Neural progenitor cell (in vitro differentiated cells): ENCODE measurements at regions not wholly inside any gene's neighbourhood (a gene's known extent, or its start where the extent isn't known, plus 50 kb on each side); places are given as distances from the start of the nearest gene placed in this dataset.

Experiments
- DNase-seq: peaks from one replicate; pipeline ENCODE4 v3.0.0-alpha.2; 2016; ENCODE audit warnings: low spot score
- H2AFZ ChIP-seq: fragments of 200-600 bp; sonication (generic); replicated peaks from 2 replicates; pipeline ENCODE4 v1.6.1; 2016; ENCODE audit warnings: antibody characterized with exemption
- H3F3A ChIP-seq: fragments of 200-600 bp; sonication (generic); 2 replicates; pipeline ENCODE4 v1.6.1; 2016; ENCODE audit warnings: antibody characterized with exemption, low read depth
- H3K27ac ChIP-seq: fragments of 200-600 bp; sonication (generic); 2 replicates; pipeline ENCODE4 v1.5.1; 2016; ENCODE audit warnings: mild to moderate bottlenecking
- H3K27me3 ChIP-seq: fragments of 200-600 bp; sonication (generic); 2 replicates; pipeline ENCODE4 v1.6.1; 2016; ENCODE audit warnings: mild to moderate bottlenecking, moderate library complexity
- H3K36me3 ChIP-seq: fragments of 200-600 bp; sonication (generic); 2 replicates; pipeline ENCODE4 v1.5.1; 2016
- H3K4me1 ChIP-seq: fragments of 200-600 bp; sonication (generic); 2 replicates; pipeline ENCODE4 v1.6.1; 2016; ENCODE audit warnings: mixed run types
- H3K4me2 ChIP-seq: fragments of 200-600 bp; sonication (generic); 2 replicates; pipeline ENCODE4 v1.6.1; 2016
- H3K4me3 ChIP-seq: fragments of 200-600 bp; sonication (generic); 2 replicates; pipeline ENCODE4 v1.5.1; 2016
- H3K79me2 ChIP-seq: fragments of 200-600 bp; sonication (generic); 2 replicates; pipeline ENCODE4 v1.6.1; 2016; ENCODE audit warnings: low read depth
- H3K9ac ChIP-seq: fragments of 200-600 bp; sonication (generic); 2 replicates; pipeline ENCODE4 v1.6.1; 2016
- H3K9me3 ChIP-seq: fragments of 200-600 bp; sonication (generic); 2 replicates; pipeline ENCODE4 v1.5.1; 2016; ENCODE audit warnings: low read depth
- H4K20me1 ChIP-seq: fragments of 200-600 bp; sonication (generic); 2 replicates; pipeline ENCODE4 v1.6.1; 2016; ENCODE audit warnings: low read depth
- H3K27ac Mint-ChIP-seq: 3 replicates; pipeline ENCODE4 v1.8.0; 2021; ENCODE audit warnings: mixed read lengths
- H3K27me3 Mint-ChIP-seq: 2 replicates; pipeline ENCODE4 v1.8.0; 2022; ENCODE audit warnings: low read depth, mild to moderate bottlenecking, inconsistent platforms, moderate library complexity, mixed read lengths; ENCODE audit not compliant: insufficient read depth
- H3K36me3 Mint-ChIP-seq: 3 replicates; pipeline ENCODE4 v1.8.0; 2021; ENCODE audit warnings: mixed read lengths
- H3K4me1 Mint-ChIP-seq: 3 replicates; pipeline ENCODE4 v1.8.0; 2021; ENCODE audit warnings: mixed read lengths
- H3K4me3 Mint-ChIP-seq: 3 replicates; pipeline ENCODE4 v1.8.0; 2021; ENCODE audit warnings: mild to moderate bottlenecking, moderate library complexity, mixed read lengths
- H3K9me3 Mint-ChIP-seq: 3 replicates; pipeline ENCODE4 v1.8.0; 2020; ENCODE audit warnings: mixed read lengths
- CTCF ChIP-seq: fragments of 200-600 bp; sonication (generic); IDR thresholded peaks from 2 replicates; pipeline ENCODE4 v1.5.1; 2017; ENCODE audit warnings: antibody characterized with exemption, mild to moderate bottlenecking
- EZH2 ChIP-seq: fragments of 200-600 bp; sonication (generic); IDR thresholded peaks from 2 replicates; pipeline ENCODE4 v1.6.1; 2017; ENCODE audit warnings: antibody characterized with exemption, mild to moderate bottlenecking, moderate library complexity
- EZH2phosphoT487 ChIP-seq: fragments of 200-600 bp; sonication (generic); IDR thresholded peaks from 2 replicates; pipeline ENCODE4 v1.6.1; 2017; ENCODE audit warnings: antibody characterized with exemption

GRCh38 chr10:4609251-4609650, 216.8 kb upstream of the AKR1E2 start:
- Histone ChIP-seq H3K4me3 (no peak overlapping the region), H3K4me2 (no peak overlapping the region), H3K9ac (no peak overlapping the region), H3K4me1 (no peaks in the 10 kb centered on the region), H3K27ac (no peak overlapping the region), H3K27me3 (no peaks in the 10 kb centered on the region), H3K79me2 (no peaks in the 10 kb centered on the region), H3K9me3 (no peaks in the 10 kb centered on the region), H3K36me3 (no peaks in the 10 kb centered on the region), H3F3A (no peaks in the 10 kb centered on the region), H2AFZ (no peak overlapping the region), H4K20me1 (no peaks in the 10 kb centered on the region)
- H3K4me3 Mint-ChIP-seq = no peak overlapping the region
- H3K9me3 Mint-ChIP-seq = no peaks in the 10 kb centered on the region
- no peak for DNase-seq
- H3K27ac Mint-ChIP-seq = no peak overlapping the region
- H3K4me1 Mint-ChIP-seq = no peaks in the 10 kb centered on the region
- no peaks in the 10 kb centered on the region for H3K27me3 Mint-ChIP-seq
- H3K36me3 Mint-ChIP-seq = no peaks in the 10 kb centered on the region
- no peak for TF ChIP-seq CTCF
- TF ChIP-seq EZH2 = no peak
- TF ChIP-seq EZH2phosphoT487 = no peak

GRCh38 chr10:4607681-4608080, 218.3 kb upstream of the AKR1E2 start:
- Mint-ChIP-seq H3K4me3 (no peak overlapping the region), H3K27ac (no peak overlapping the region), H3K4me1 (no peaks in the 10 kb centered on the region), H3K27me3 (no peaks in the 10 kb centered on the region), H3K9me3 (no peaks in the 10 kb centered on the region), H3K36me3 (no peaks in the 10 kb centered on the region)
- H3K4me3 ChIP-seq = no peak overlapping the region
- no peak overlapping the region for H3K4me2 ChIP-seq
- no peaks in the 10 kb centered on the region for H3K27me3 ChIP-seq
- DNase-seq = no peak
- H3K36me3 ChIP-seq = no peaks in the 10 kb centered on the region
- H4K20me1 ChIP-seq = no peaks in the 10 kb centered on the region
- H3F3A ChIP-seq = no peaks in the 10 kb centered on the region
- no peaks in the 10 kb centered on the region for H3K9me3 ChIP-seq
- no peak overlapping the region for H3K27ac ChIP-seq
- H2AFZ ChIP-seq = no peak overlapping the region
- no peak overlapping the region for H3K9ac ChIP-seq
- H3K79me2 ChIP-seq = no peaks in the 10 kb centered on the region
- no peaks in the 10 kb centered on the region for H3K4me1 ChIP-seq
- TF ChIP-seq CTCF (no peak), EZH2 (no peak), EZH2phosphoT487 (no peak)

- Histone ChIP-seq H3K4me2 (no peak overlapping the region), H3K79me2 (no peaks in the 10 kb centered on the region), H3K27ac (no peak overlapping the region), H3K4me1 (no peaks in the 10 kb centered on the region), H3K4me3 (no peak overlapping the region), H3K36me3 (no peaks in the 10 kb centered on the region), H3K27me3 (no peaks in the 10 kb centered on the region), H2AFZ (peak overlapping the region; percentile 69), H3K9ac (no peak overlapping the region), H3K9me3 (no peaks in the 10 kb centered on the region), H3F3A (no peaks in the 10 kb centered on the region), H4K20me1 (no peaks in the 10 kb centered on the region)
- H3K4me1 Mint-ChIP-seq = no peaks in the 10 kb centered on the region
- no peaks in the 10 kb centered on the region for H3K36me3 Mint-ChIP-seq
- H3K27ac Mint-ChIP-seq = no peak overlapping the region
- peak; percentile 11 for DNase-seq
- TF ChIP-seq EZH2 (no peak), EZH2phosphoT487 (no peak), CTCF (no peak)
- H3K9me3 Mint-ChIP-seq = no peaks in the 10 kb centered on the region
- H3K4me3 Mint-ChIP-seq = no peak overlapping the region
- no peaks in the 10 kb centered on the region for H3K27me3 Mint-ChIP-seq
Measured at GRCh38 chr10:4606856-4607636, 219.0 kb upstream of the AKR1E2 start.
